ENCODE measurements at regions not wholly inside any gene's neighbourhood (a gene's known extent, or its start where the extent isn't known, plus 50 kb on each side); places are given as distances from the start of the nearest gene placed in this dataset.

DNA sequence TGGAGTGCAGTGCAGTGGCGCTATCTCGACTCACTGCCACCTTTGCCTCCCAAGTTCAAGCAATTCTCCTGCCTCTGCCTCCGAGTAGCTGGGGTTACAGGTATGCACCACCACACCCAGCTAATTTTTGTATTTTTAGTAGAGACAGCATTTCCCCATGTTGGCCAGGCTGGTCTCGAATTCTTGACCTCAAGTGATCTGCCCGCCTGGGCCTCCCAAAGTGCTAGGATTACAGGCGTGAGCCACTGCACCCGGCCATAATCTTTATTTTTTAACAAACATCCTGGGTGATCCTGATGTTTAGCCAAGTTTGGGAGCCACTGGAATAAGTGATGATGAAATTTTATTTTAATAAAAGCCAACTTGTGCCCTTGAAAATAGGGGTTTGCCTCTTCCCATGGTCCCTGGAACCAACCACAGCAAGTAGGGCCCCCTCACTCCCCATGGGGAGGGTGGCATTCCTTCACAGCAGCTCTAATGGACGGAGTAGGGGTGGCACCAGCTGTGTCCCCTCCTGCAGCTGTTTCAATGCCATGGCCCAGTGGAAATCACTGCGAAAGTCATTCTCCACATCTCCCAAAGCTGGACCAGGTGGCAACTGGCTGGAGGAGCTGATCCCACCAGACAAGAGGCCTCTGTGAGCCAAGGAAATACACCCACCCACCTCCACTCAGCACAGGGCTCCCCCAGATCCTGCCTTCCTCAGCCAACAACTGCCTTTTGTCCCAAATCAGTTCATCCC, 194.8 kb downstream of the ZFP36L2 start:
- TF ChIP-seq, protein P1, sequence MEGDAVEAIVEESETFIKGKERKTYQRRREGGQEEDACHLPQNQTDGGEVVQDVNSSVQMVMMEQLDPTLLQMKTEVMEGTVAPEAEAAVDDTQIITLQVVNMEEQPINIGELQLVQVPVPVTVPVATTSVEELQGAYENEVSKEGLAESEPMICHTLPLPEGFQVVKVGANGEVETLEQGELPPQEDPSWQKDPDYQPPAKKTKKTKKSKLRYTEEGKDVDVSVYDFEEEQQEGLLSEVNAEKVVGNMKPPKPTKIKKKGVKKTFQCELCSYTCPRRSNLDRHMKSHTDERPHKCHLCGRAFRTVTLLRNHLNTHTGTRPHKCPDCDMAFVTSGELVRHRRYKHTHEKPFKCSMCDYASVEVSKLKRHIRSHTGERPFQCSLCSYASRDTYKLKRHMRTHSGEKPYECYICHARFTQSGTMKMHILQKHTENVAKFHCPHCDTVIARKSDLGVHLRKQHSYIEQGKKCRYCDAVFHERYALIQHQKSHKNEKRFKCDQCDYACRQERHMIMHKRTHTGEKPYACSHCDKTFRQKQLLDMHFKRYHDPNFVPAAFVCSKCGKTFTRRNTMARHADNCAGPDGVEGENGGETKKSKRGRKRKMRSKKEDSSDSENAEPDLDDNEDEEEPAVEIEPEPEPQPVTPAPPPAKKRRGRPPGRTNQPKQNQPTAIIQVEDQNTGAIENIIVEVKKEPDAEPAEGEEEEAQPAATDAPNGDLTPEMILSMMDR (conservative IDR thresholded peaks at IDR 0.05; ENCODE audit: low read depth, low read length): no peak
- no peak for TF ChIP-seq EZH2 (IDR thresholded peaks at IDR 0.05; ENCODE audit: borderline replicate concordance, low read depth, low read length, poor library complexity, severe bottlenecking)
